ENCODE measurements at regions not wholly inside any gene's neighbourhood (a gene's known extent, or its start where the extent isn't known, plus 50 kb on each side); places are given as distances from the start of the nearest gene placed in this dataset.

GRCh38 chr6:9136141-9136822 is 700.9 kb upstream of the SLC35B3 start:
- ChIA-PET POLR2A (no interaction called here), CTCF (no interaction called here)
- in situ Hi-C loops (cut with HindIII; ENCODE audit: low pct_unique_long_range_greater_than_20kb, low sequenced_read_pairs): no loop called here
- intact Hi-C loops (cut with micrococcal nuclease; ENCODE audit: unreplicated experiment): no loop called here
- H3K27ac ChIP-seq (ENCODE audit: low read length): peak overlapping the region; percentile 31; the same call in 1 of the 2 replicates
- no peak for ATAC-seq
- no peak overlapping the region for H3K4me3 ChIP-seq (ENCODE audit: low read depth in 2 of 2, low read length in 2 of 2)
- no peaks in the 10 kb centered on the region for H3K36me3 ChIP-seq (ENCODE audit: control insufficient read depth, insufficient read depth, low read length)
- peaks cover 25% of the 10 kb centered on the region for H3K4me1 ChIP-seq (ENCODE audit: control insufficient read depth, insufficient read depth, low read length)
- TF ChIP-seq, protein P1, sequence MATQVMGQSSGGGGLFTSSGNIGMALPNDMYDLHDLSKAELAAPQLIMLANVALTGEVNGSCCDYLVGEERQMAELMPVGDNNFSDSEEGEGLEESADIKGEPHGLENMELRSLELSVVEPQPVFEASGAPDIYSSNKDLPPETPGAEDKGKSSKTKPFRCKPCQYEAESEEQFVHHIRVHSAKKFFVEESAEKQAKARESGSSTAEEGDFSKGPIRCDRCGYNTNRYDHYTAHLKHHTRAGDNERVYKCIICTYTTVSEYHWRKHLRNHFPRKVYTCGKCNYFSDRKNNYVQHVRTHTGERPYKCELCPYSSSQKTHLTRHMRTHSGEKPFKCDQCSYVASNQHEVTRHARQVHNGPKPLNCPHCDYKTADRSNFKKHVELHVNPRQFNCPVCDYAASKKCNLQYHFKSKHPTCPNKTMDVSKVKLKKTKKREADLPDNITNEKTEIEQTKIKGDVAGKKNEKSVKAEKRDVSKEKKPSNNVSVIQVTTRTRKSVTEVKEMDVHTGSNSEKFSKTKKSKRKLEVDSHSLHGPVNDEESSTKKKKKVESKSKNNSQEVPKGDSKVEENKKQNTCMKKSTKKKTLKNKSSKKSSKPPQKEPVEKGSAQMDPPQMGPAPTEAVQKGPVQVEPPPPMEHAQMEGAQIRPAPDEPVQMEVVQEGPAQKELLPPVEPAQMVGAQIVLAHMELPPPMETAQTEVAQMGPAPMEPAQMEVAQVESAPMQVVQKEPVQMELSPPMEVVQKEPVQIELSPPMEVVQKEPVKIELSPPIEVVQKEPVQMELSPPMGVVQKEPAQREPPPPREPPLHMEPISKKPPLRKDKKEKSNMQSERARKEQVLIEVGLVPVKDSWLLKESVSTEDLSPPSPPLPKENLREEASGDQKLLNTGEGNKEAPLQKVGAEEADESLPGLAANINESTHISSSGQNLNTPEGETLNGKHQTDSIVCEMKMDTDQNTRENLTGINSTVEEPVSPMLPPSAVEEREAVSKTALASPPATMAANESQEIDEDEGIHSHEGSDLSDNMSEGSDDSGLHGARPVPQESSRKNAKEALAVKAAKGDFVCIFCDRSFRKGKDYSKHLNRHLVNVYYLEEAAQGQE (IDR thresholded peaks at IDR 0.05; ENCODE audit: insufficient read depth in 1 of 2, low read depth in 2 of 2, low read length in 1 of 2): no peak
- TF ChIP-seq TCF7L2 (IDR thresholded peaks at IDR 0.05; ENCODE audit: low read depth, low read length) (no peak), POLR2AphosphoS5 (IDR thresholded peaks at IDR 0.05; ENCODE audit: low read depth, low read length) (no peak), SIN3A (IDR thresholded peaks at IDR 0.05; ENCODE audit: borderline replicate concordance, insufficient read depth, low read depth, low read length) (no peak)
- TF ChIP-seq, protein P2, sequence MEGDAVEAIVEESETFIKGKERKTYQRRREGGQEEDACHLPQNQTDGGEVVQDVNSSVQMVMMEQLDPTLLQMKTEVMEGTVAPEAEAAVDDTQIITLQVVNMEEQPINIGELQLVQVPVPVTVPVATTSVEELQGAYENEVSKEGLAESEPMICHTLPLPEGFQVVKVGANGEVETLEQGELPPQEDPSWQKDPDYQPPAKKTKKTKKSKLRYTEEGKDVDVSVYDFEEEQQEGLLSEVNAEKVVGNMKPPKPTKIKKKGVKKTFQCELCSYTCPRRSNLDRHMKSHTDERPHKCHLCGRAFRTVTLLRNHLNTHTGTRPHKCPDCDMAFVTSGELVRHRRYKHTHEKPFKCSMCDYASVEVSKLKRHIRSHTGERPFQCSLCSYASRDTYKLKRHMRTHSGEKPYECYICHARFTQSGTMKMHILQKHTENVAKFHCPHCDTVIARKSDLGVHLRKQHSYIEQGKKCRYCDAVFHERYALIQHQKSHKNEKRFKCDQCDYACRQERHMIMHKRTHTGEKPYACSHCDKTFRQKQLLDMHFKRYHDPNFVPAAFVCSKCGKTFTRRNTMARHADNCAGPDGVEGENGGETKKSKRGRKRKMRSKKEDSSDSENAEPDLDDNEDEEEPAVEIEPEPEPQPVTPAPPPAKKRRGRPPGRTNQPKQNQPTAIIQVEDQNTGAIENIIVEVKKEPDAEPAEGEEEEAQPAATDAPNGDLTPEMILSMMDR (IDR thresholded peaks at IDR 0.05): no peak
- H3K27me3 ChIP-seq (ENCODE audit: control insufficient read depth, insufficient read depth, low read length): no peaks in the 10 kb centered on the region
- H3K9me3 ChIP-seq (ENCODE audit: control insufficient read depth, insufficient read depth, low read depth, low read length): no peaks in the 10 kb centered on the region
- no peak for DNase-seq (ENCODE audit: low read depth, low spot score)
- BruUV-seq (replicated peaks): no TSS peak

- H3K9me3 ChIP-seq (ENCODE audit: control insufficient read depth, insufficient read depth, low read depth, low read length): no peaks in the 10 kb centered on the region
- H3K4me1 ChIP-seq (ENCODE audit: control insufficient read depth, insufficient read depth, low read length): no peaks in the 10 kb centered on the region
- POLR2A ChIA-PET: no interaction called here
- CTCF ChIA-PET: no interaction called here
- no peak for TF ChIP-seq SIN3A (IDR thresholded peaks at IDR 0.05; ENCODE audit: borderline replicate concordance, insufficient read depth, low read depth, low read length)
- no peak for TF ChIP-seq TCF7L2 (IDR thresholded peaks at IDR 0.05; ENCODE audit: low read depth, low read length)
- TF ChIP-seq, protein P1 (IDR thresholded peaks at IDR 0.05; ENCODE audit: insufficient read depth in 1 of 2, low read depth in 2 of 2, low read length in 1 of 2): no peak
- no peak for TF ChIP-seq POLR2AphosphoS5 (IDR thresholded peaks at IDR 0.05; ENCODE audit: low read depth, low read length)
- TF ChIP-seq, protein P2 (IDR thresholded peaks at IDR 0.05): no peak
- intact Hi-C loops (cut with micrococcal nuclease; ENCODE audit: unreplicated experiment) (no loop called here), in situ Hi-C loops (cut with HindIII; ENCODE audit: low pct_unique_long_range_greater_than_20kb, low sequenced_read_pairs) (no loop called here)
- DNase-seq (ENCODE audit: low read depth, low spot score): no peak
- H3K27ac ChIP-seq (ENCODE audit: low read length): no peak overlapping the region
- no peak overlapping the region for H3K4me3 ChIP-seq (ENCODE audit: low read depth in 2 of 2, low read length in 2 of 2)
- no peak for ATAC-seq
- H3K36me3 ChIP-seq (ENCODE audit: control insufficient read depth, insufficient read depth, low read length): no peaks in the 10 kb centered on the region
- no TSS peak for BruUV-seq (replicated peaks)
- no peaks in the 10 kb centered on the region for H3K27me3 ChIP-seq (ENCODE audit: control insufficient read depth, insufficient read depth, low read length)
Observed at GRCh38 chr6:9131616-9132015, 696.3 kb upstream of the SLC35B3 start.

All from Panc1 (cell line).